K562 (cell line): ENCODE measurements at regions not wholly inside any gene's neighbourhood (a gene's known extent, or its start where the extent isn't known, plus 50 kb on each side); places are given as distances from the start of the nearest gene placed in this dataset.

Source experiments
- ATAC-seq: fragments of 200-7000 bp; cut with Tn5 transposase; 3 replicates; pipeline ENCODE4 v1.9.1; 2020; ENCODE audit warnings: moderate library complexity
- BruUV-seq: library from RNA; stranded (reverse); fragments of 400-500 nt; replicated peaks from 2 replicates; lab custom pipeline; 2021; lab: Mats Ljungman, UMichigan
- CTCF ChIA-PET: fragments of 300-600 bp; formaldehyde crosslinking; extraction: SDS; loops from one replicate; lab custom pipeline; 2021; ENCODE audit warnings: low intra/inter-chr PET ratio; lab: Yijun Ruan, JAX
- POLR2A ChIA-PET: fragments of 300-600, 350-650 bp; sonication (Branson Sonifier 250); formaldehyde crosslinking; extraction: SDS; loops from one replicate; lab custom pipeline; 2021; ENCODE audit warnings: antibody characterized with exemption, inconsistent platforms; lab: Yijun Ruan, JAX
- DNase-seq, 4 experiments: peaks; one replicate each; pipeline versions ENCODE4 v3.0.0 to v3.0.0-alpha.2; 2011 to 2018; ENCODE audit warnings: low spot score in 3 of 4, mixed read lengths in 3 of 4; ENCODE audit errors: extremely low read depth in 1 of 4
- FAIRE-seq: peaks from 2 replicates; lab custom pipeline; 2011; peaks lifted over from hg19 to GRCh38; lab: Jason Lieb, UNC
- H2AFZ ChIP-seq: 2 replicates; pipeline ENCODE4 v1.6.0; 2011; ENCODE audit warnings: low read depth, low read length, control low read depth, inconsistent platforms
- H3K27ac ChIP-seq: fragments of 200-600 bp; 3 replicates; pipeline ENCODE4 v1.8.0; 2011; ENCODE audit warnings: low read depth, mild to moderate bottlenecking, control low read depth, inconsistent platforms, low read length, moderate library complexity, mixed read lengths; ENCODE audit errors: extremely low read depth
- H3K27me3 ChIP-seq, 2 experiments: fragments of 300-600 bp in 1 of 2; 2 replicates in 1 of 2; 3 replicates in 1 of 2; pipeline versions ENCODE4 v1.6.0 to v1.8.0; 2011; ENCODE audit warnings: inconsistent platforms in 2 of 2, low read length in 2 of 2, mild to moderate bottlenecking in 1 of 2, mixed read lengths in 1 of 2, moderate library complexity in 1 of 2; ENCODE audit not compliant: control insufficient read depth in 2 of 2, insufficient read depth in 2 of 2
- H3K36me3 ChIP-seq: fragments of 300-600 bp; 3 replicates; pipeline ENCODE4 v1.8.0; 2011; ENCODE audit warnings: mild to moderate bottlenecking, low read length, inconsistent platforms; ENCODE audit not compliant: control insufficient read depth, insufficient read depth
- H3K4me1 ChIP-seq, 2 experiments: fragments of 200-600 bp in 1 of 2; replicated peaks in 1 of 2; 2 replicates in 1 of 2; 3 replicates in 1 of 2; pipeline versions ENCODE4 v1.5.1 to v1.8.0; 2011; ENCODE audit warnings: inconsistent platforms in 2 of 2, low read length in 2 of 2, mild to moderate bottlenecking in 1 of 2, mixed read lengths in 1 of 2, moderate library complexity in 1 of 2; ENCODE audit not compliant: control insufficient read depth in 2 of 2, insufficient read depth in 2 of 2
- H3K4me2 ChIP-seq: 2 replicates; pipeline ENCODE4 v1.6.1; 2011; ENCODE audit warnings: low read length, control low read depth, inconsistent platforms, mixed read lengths; ENCODE audit not compliant: insufficient read depth
- H3K4me3 ChIP-seq: fragments of 200-600 bp; sonication (generic), shearing (Covaris generic); 2 replicates; pipeline ENCODE4 v1.5.1; 2016; ENCODE audit warnings: control low read depth, inconsistent platforms
- H3K79me2 ChIP-seq: fragments of 200-600 bp; 3 replicates; pipeline ENCODE4 v1.8.0; 2011; ENCODE audit warnings: low read length, inconsistent platforms; ENCODE audit not compliant: control insufficient read depth, insufficient read depth
- H3K9ac ChIP-seq, 2 experiments: 2 replicates each; pipeline versions ENCODE4 v1.6.0 to v1.6.1; 2011; ENCODE audit warnings: low read depth in 2 of 2, low read length in 2 of 2, control low read depth in 1 of 2, inconsistent platforms in 1 of 2, mild to moderate bottlenecking in 1 of 2, mixed read lengths in 1 of 2; ENCODE audit not compliant: insufficient read depth in 1 of 2
- H3K9me1 ChIP-seq: one replicate; pipeline ENCODE4 v1.6.0; 2011; ENCODE audit warnings: inconsistent platforms, mild to moderate bottlenecking, low read length, moderate library complexity; ENCODE audit not compliant: control insufficient read depth, insufficient read depth
- H3K9me3 ChIP-seq: replicated peaks from 2 replicates; pipeline ENCODE4 v1.5.1; 2011; ENCODE audit warnings: low read depth, low read length, inconsistent platforms; ENCODE audit not compliant: control insufficient read depth, insufficient read depth
- H4K20me1 ChIP-seq: replicated peaks from 2 replicates; pipeline ENCODE4 v1.6.1; 2011; ENCODE audit warnings: low read length, inconsistent platforms, mixed read lengths; ENCODE audit not compliant: control insufficient read depth, insufficient read depth
- HDAC2 ChIP-seq: fragments of 450-650 bp; IDR thresholded peaks from 2 replicates; pipeline ENCODE4 v1.6.1; 2016; ENCODE audit warnings: mild to moderate bottlenecking
- whole genome bisulfite sequencing: fragments of 100-300 bp; shearing (Covaris generic); methylation state at CpG from one replicate; pipeline ENCODE4 v1.1.6; 2016; ENCODE audit warnings: low coverage, mixed read lengths; ENCODE audit not compliant: insufficient coverage; ENCODE audit errors: missing lambda C conversion rate; 5-methylcytosine and 5-hydroxymethylcytosine counted together
- in situ Hi-C: fragments of 300-500 bp; cut with MboI; formaldehyde crosslinking; loops from 4 replicates; pipeline ENCODE4 v1.15.0; 2018; ENCODE audit warnings: inconsistent platforms, mixed read lengths
- intact Hi-C: fragments of 100-400 bp; cut with micrococcal nuclease; formaldehyde crosslinking; loops from 2 replicates; pipeline ENCODE4 v1.14.2; 2022
- TF ChIP-seq, protein P1 (sequence below): sonication (generic); formaldehyde crosslinking; IDR thresholded peaks from 2 replicates; pipeline ENCODE4 v1.8.1; 2023; ENCODE audit warnings: mild to moderate bottlenecking, missing genetic modification reagents
- TF ChIP-seq, protein P2 (sequence below): fragments of 450-650 bp; conservative IDR thresholded peaks from 2 replicates; pipeline ENCODE4 v1.6.1; 2016; ENCODE audit warnings: missing genetic modification characterization, low read depth, mild to moderate bottlenecking, missing compliant biosample characterization, moderate library complexity

- H3K4me1 ChIP-seq = peaks cover 0 to 44% of the 10 kb centered on the region in 2 experiments; a peak in 3 of 5 replicates
- FAIRE-seq = no peak
- H2AFZ ChIP-seq = no peak overlapping the region; the same call in 1 of the 2 replicates
- no peak overlapping the region for H3K27ac ChIP-seq
- H3K27me3 ChIP-seq = peaks cover 0 to 20% of the 10 kb centered on the region in 2 experiments; a peak in 3 of 5 replicates
- no peaks in the 10 kb centered on the region for H3K36me3 ChIP-seq
- no peaks in the 10 kb centered on the region for H3K79me2 ChIP-seq
- CTCF ChIA-PET = no interaction called here
- no peak for ATAC-seq
- WGBS = 32% methylated on average over 36 of the region's 36 CpGs
- no peaks in the 10 kb centered on the region for H4K20me1 ChIP-seq
- no peak overlapping the region for H3K4me2 ChIP-seq
- H3K9ac ChIP-seq = peak overlapping the region in 1 of 2 experiments; percentile 68; a peak in 1 of 4 replicates
- BruUV-seq = no TSS peak
- intact Hi-C loops = no loop called here
- no peak overlapping the region for H3K4me3 ChIP-seq
- no peaks in the 10 kb centered on the region; the same call in 1 of the 2 replicates for H3K9me3 ChIP-seq
- POLR2A ChIA-PET = no interaction called here
- no peak for TF ChIP-seq HDAC2
- TF ChIP-seq, protein P1, sequence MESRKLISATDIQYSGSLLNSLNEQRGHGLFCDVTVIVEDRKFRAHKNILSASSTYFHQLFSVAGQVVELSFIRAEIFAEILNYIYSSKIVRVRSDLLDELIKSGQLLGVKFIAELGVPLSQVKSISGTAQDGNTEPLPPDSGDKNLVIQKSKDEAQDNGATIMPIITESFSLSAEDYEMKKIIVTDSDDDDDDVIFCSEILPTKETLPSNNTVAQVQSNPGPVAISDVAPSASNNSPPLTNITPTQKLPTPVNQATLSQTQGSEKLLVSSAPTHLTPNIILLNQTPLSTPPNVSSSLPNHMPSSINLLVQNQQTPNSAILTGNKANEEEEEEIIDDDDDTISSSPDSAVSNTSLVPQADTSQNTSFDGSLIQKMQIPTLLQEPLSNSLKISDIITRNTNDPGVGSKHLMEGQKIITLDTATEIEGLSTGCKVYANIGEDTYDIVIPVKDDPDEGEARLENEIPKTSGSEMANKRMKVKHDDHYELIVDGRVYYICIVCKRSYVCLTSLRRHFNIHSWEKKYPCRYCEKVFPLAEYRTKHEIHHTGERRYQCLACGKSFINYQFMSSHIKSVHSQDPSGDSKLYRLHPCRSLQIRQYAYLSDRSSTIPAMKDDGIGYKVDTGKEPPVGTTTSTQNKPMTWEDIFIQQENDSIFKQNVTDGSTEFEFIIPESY = peak; percentile 82; the same call in 1 of the 2 replicates
- TF ChIP-seq, protein P2, sequence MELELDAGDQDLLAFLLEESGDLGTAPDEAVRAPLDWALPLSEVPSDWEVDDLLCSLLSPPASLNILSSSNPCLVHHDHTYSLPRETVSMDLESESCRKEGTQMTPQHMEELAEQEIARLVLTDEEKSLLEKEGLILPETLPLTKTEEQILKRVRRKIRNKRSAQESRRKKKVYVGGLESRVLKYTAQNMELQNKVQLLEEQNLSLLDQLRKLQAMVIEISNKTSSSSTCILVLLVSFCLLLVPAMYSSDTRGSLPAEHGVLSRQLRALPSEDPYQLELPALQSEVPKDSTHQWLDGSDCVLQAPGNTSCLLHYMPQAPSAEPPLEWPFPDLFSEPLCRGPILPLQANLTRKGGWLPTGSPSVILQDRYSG (tag) = no peak
- in situ Hi-C loops = no loop called here
- no peaks in the 10 kb centered on the region for H3K9me1 ChIP-seq
- DNase-seq = no peak
Measured at GRCh38 chr12:124675881-124676713, 108.7 kb upstream of the NCOR2 start.
